VCaP (cell line): ENCODE measurements at regions not wholly inside any gene's neighbourhood (a gene's known extent, or its start where the extent isn't known, plus 50 kb on each side); places are given as distances from the start of the nearest gene placed in this dataset.
"Not testable (repeated sequence)": the region's sequence is repeated elsewhere in the genome, so short reads cannot be mapped to it uniquely, and the experiment has no call there.

Experiments used
- H3K27ac ChIP-seq: fragments of 450-650 bp; 2 replicates; pipeline ENCODE4 v1.5.1; 2017
- TF ChIP-seq, protein P1 (sequence below): fragments of 450-650 bp; conservative IDR thresholded peaks from 2 replicates; pipeline ENCODE4 v1.5.1; 2017; ENCODE audit warnings: mild to moderate bottlenecking, moderate library complexity

DNA sequence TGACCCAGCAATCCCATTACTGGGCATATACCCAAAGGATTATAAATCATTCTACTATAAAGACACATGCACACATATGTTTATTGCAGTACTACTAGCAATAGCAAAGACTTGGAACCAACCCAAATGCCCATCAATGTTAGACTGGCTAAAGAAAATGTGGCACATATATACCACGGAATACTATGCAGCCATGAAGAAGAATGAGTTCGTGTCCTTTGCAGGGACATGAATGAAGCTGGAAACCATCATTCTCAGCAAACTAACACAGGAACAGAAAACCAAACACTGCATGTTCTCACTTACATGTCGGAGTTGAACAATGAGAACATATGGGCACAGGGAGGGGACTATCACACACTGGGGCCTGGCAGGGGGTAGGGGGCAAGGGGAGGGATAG lies 183.0 kb downstream of the HACE1 start:
- H3K27ac ChIP-seq: not testable (repeated sequence)

DNA sequence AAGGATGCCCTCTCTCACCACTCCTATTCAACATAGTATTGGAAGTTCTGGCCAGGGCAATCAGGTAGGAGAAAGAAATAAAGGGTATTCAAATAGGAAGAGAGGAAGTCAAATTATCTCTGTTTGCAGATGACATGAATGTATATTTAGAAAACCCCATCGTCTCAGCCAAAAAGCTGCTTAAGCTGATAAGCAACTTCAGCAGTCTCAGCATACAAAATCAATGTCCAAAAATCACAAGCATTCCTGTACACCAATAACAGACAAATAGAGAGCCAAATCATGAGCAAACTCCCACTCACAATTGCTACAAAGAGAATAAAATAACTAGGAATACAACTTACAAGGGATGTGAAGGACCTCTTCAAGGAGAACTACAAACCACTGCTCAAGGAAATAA lies 184.6 kb downstream of the HACE1 start:
- H3K27ac ChIP-seq: not testable (repeated sequence)

DNA sequence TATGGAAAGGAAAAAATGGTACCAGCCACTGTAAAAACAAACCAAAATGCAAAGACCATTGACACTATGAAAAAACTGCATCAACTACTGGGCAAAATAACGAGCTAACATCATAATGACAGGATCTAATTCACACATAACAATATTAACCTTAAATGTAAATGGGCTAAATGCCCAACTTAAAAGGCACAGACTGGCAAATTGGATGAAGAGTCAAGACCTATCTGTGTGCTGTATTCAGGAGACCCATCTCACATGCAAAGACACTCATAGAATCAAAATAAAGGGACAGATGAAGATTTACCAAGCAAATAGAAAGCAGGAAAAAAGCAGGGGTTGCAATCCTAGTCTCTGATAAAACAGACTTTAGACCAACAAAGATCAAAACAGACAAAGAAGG lies 186.6 kb downstream of the HACE1 start:
- H3K27ac ChIP-seq: not testable (repeated sequence)

DNA sequence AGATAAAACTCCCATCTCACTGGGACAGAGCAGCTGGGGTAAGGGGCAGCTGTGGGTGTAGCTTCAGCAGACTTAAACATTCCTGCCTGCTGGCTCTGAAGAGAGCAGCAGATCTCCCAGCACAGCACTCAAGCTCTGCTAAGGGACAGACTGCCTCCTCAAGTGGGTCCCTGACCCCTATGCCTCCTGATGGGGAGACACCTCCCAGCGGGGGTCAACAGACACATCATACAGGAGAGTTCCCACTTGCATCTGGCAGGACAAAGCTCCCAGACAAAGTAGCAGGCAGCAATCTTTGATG lies 188.2 kb downstream of the HACE1 start:
- H3K27ac ChIP-seq: not testable (repeated sequence)

- not testable (repeated sequence) for H3K27ac ChIP-seq
Observed at GRCh38 chr6:104670834-104671590, 188.7 kb downstream of the HACE1 start.

DNA sequence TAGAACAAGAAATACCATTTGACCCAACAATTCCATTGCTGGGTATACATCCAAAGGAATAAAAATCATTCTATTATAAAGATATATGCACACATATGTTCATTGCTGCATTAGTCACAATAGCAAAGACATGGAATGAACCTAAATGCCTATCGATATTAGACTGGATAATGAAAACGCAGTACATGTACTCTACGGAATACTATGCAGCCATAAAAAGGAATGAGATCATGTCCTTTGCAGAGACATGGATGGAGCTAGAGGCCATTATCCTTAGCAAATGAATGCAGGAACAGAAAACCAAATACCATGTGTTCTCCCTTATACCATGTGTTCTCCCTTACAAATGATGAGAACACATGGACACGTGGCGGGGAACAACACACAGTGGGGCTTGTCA lies 190.2 kb downstream of the HACE1 start:
- TF ChIP-seq, protein P1, sequence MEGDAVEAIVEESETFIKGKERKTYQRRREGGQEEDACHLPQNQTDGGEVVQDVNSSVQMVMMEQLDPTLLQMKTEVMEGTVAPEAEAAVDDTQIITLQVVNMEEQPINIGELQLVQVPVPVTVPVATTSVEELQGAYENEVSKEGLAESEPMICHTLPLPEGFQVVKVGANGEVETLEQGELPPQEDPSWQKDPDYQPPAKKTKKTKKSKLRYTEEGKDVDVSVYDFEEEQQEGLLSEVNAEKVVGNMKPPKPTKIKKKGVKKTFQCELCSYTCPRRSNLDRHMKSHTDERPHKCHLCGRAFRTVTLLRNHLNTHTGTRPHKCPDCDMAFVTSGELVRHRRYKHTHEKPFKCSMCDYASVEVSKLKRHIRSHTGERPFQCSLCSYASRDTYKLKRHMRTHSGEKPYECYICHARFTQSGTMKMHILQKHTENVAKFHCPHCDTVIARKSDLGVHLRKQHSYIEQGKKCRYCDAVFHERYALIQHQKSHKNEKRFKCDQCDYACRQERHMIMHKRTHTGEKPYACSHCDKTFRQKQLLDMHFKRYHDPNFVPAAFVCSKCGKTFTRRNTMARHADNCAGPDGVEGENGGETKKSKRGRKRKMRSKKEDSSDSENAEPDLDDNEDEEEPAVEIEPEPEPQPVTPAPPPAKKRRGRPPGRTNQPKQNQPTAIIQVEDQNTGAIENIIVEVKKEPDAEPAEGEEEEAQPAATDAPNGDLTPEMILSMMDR: no peak
- no peak overlapping the region for H3K27ac ChIP-seq

- H3K27ac ChIP-seq: no peak overlapping the region
- TF ChIP-seq, protein P1: no peak
Observed at GRCh38 chr6:104656235-104656634, 203.5 kb downstream of the HACE1 start.

GRCh38 chr6:104653781-104654180 lies 205.9 kb downstream of the HACE1 start:
- H3K27ac ChIP-seq: no peak overlapping the region
- TF ChIP-seq, protein P1: no peak

DNA sequence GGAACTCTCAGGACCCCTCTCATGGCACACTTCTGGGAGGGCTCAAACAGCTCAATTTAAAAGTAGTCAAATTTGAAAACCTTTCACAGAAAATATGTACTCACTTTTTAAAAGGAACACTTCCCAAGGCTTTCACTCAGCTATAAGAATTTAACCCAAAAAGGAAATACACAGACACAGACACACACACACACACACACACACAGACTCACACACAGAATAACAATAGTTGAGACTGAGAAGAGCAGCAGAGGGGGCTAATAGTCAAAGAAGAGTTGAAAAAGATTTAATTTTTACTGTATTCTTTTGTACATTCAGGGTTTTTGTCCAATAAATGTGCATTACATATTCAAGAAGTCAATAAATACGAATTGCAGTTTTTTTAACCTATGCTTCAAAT lies 211.4 kb downstream of the HACE1 start:
- H3K27ac ChIP-seq: no peak overlapping the region
- TF ChIP-seq, protein P1: no peak

DNA sequence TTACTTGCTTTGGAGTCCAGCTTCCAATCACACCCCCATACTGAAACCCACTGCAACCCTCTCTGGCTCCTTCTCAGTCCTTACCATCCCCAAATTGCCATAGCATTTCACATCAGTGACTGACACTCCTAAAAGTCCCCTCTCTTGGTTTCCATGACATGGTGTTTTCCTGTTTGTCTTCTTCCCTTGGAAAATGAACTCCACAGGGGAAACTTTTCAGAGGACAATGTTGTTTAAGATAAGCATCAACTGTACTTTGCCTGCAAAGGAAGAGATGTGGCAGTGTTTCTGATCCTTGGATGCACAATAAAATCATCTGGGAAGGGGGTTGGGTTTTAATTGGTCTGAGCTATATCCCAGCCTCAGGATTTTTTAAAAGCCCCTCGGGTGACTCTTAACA lies 214.9 kb downstream of the HACE1 start:
- TF ChIP-seq, protein P1: no peak

More for the DNA sequence above, 214.9 kb downstream of the HACE1 start:
- H3K27ac ChIP-seq: no peak overlapping the region
